ENCODE measurements at regions not wholly inside any gene's neighbourhood (a gene's known extent, or its start where the extent isn't known, plus 50 kb on each side); places are given as distances from the start of the nearest gene placed in this dataset.
"Not testable (repeated sequence)": the region's sequence is repeated elsewhere in the genome, so short reads cannot be mapped to it uniquely, and the experiment has no call there.

DNA sequence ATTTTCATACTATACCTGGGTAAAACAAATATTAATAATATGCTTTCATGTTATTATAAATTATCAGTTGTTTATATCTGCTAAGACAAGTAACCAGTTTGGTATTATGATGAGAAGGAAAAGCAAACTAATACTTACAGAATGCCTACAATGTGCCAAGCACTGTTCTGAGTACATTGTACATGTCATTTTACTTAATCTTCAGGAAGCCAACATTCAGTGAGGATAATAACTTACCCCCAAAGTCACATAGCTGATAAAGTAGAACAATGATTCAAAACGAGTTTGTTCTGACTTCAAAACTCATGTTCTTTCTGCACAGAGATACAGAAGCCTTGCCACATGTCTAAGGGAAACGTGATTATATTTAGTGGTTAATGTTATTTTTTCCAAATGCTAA, 89.0 kb upstream of the DIO2 start:
- TF ChIP-seq, protein P1, sequence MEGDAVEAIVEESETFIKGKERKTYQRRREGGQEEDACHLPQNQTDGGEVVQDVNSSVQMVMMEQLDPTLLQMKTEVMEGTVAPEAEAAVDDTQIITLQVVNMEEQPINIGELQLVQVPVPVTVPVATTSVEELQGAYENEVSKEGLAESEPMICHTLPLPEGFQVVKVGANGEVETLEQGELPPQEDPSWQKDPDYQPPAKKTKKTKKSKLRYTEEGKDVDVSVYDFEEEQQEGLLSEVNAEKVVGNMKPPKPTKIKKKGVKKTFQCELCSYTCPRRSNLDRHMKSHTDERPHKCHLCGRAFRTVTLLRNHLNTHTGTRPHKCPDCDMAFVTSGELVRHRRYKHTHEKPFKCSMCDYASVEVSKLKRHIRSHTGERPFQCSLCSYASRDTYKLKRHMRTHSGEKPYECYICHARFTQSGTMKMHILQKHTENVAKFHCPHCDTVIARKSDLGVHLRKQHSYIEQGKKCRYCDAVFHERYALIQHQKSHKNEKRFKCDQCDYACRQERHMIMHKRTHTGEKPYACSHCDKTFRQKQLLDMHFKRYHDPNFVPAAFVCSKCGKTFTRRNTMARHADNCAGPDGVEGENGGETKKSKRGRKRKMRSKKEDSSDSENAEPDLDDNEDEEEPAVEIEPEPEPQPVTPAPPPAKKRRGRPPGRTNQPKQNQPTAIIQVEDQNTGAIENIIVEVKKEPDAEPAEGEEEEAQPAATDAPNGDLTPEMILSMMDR (IDR thresholded peaks at IDR 0.05; ENCODE audit: control extremely low read depth, extremely low read depth, low read depth, missing control alignments) = no peak
- no peak for DNase-seq (ENCODE audit: extremely low spot score)
- ChIA-PET CTCF (no interaction called here), POLR2A (no interaction called here)

DNA sequence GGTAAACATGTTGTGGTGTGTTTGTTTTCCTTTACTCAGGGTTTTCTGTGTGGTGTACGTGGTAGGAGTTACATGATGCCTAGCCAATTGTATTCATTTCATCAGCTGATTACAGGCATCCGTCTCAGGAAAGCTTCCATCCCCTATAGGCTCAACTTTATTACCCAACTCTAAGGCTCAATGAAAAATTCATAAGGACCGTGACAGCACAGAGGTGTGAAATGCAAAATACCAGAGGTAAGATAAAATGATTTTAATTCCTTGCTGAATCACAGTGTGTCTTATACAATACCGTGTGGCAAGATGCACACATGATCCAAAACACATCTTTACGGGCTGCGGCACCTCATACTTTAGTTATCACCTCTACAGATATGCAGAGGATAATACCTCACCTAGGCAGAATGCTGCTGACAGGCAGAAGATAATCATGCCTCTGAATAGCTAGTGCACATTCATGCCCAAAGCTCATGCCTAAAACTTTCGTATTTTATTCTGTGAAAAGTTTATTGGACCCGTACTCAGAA, 87.2 kb upstream of the DIO2 start:
- ChIA-PET CTCF (no interaction called here), POLR2A (no interaction called here)
- TF ChIP-seq, protein P1 (IDR thresholded peaks at IDR 0.05; ENCODE audit: control extremely low read depth, extremely low read depth, low read depth, missing control alignments) = no peak
- no peak for DNase-seq (ENCODE audit: extremely low spot score)

DNA sequence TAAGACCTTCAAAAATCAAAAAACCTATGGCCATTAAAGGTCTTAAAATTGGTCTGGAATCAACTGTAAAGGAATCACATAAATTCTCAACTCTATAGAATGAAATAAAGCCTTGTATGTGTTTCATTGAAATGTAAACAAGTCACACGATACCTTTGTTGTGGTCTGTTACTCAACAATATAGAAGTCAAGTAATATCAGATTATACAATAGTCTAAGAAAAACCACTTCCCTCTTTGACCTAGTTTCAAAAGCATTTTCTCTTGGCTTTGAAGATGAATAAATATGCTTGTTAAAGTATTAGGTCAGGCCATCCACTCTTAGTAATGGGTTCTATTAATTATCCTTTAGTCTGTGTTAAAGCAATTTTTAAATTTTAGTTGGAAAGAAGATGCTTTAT, 79.8 kb upstream of the DIO2 start:
- DNase-seq (ENCODE audit: extremely low spot score) = no peak
- ChIA-PET POLR2A (no interaction called here), CTCF (no interaction called here)
- TF ChIP-seq, protein P1 (IDR thresholded peaks at IDR 0.05; ENCODE audit: control extremely low read depth, extremely low read depth, low read depth, missing control alignments) = no peak

DNA sequence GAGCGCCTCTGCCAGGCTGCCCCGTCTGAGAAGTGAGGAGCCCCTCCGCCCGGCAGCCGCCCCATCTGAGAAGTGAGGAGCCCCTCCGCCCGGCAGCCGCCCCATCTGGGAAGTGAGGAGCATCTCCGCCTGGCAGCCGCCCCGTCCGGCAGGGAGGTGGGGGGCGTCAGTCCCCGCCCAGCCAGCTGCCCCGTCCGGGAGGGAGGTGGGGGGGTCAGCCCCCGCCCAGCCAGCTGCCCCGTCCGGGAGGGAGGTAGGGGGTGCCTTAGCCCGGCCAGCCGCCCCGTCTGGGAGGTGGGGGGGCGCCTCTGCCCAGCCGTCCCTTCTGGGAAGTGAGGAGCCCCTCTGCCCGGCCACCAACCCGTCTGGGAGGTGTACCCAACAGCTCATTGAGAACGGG, 75.4 kb upstream of the DIO2 start:
- POLR2A ChIA-PET; CTCF ChIA-PET; DNase-seq (ENCODE audit: extremely low spot score): not testable (repeated sequence)

DNA sequence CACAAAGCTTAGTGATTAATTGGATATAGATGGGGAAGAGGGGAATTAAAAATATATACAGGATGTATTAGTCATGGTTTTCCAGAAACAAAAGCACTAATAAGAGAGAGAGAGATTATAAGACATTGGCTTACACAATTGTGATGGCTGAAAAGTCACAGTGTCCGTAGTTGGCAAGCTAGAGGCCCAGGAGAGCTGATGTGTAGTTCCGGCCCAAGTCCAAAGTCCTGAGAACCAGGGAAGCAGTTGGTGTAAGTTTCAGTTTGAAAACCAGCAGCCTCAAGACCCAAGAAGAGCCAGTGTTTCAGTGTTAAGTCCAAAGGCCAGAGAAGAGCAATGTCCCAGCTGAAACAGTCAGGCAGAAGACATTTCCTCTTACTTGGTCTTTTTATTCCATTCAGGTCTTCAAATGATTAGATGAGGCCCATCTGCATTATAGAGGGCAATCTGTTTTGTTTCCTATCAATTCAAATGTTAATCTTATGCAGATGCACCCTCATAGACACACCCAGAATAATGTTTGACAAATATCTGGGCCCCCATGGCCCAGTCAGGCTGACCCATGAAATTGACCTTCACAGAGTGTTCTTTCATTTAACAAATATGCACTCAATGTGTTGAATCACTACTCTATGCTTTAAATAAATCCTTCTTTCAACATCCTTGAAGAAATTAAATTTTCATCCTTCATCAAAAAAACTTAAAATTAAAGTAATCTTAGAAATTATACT, 67.2 kb upstream of the DIO2 start:
- no peak for DNase-seq (ENCODE audit: extremely low spot score)
- CTCF ChIA-PET = no interaction called here
- TF ChIP-seq, protein P1 (IDR thresholded peaks at IDR 0.05; ENCODE audit: control extremely low read depth, extremely low read depth, low read depth, missing control alignments) = no peak
- POLR2A ChIA-PET = no interaction called here

DNA sequence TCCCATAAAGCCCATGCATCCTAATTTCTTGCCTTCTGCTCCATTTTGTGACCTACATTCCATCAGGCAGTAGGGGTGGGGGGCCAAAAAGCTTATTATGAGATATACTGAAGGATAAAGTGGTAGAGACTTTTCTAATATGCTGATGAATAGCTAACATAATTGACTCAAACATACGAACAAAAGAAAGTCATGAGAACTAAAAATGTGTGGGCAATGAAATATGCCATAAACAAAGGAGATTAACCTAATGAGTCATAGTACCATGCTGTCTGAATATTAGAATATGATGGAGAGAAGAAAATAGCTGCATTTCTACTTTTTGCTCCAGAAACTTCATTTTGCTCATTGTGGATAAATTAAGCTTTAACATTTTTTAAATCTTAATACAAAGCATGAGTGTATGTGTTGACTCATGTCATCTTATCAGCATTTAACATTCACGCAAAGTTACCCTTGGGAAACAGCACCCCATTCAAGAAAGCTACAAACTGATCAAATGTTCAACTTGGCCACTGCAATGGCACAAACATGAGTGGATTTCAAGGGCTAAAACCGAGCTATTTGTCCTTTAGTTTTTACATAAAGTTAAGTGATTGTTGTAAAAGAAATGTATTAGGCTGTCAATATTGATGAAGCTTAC, 64.0 kb upstream of the DIO2 start:
- TF ChIP-seq, protein P1 (IDR thresholded peaks at IDR 0.05; ENCODE audit: control extremely low read depth, extremely low read depth, low read depth, missing control alignments) = no peak
- CTCF ChIA-PET = interaction anchor here (0.8 kb wide), 1 partner anchor 21 kb away, joined by 3 read pairs; no protein-coding TSS in a partner anchor
- POLR2A ChIA-PET = no interaction called here
- no peak for DNase-seq (ENCODE audit: extremely low spot score)

GRCh38 chr14:80274310-80274709, 63.0 kb upstream of the DIO2 start:
- POLR2A ChIA-PET = not testable (repeated sequence)

More at GRCh38 chr14:80274310-80274709, 63.0 kb upstream of the DIO2 start:
- DNase-seq (ENCODE audit: extremely low spot score); CTCF ChIA-PET: not testable (repeated sequence)

Measured in GM10248 (cell line).